BE2C (cell line): ENCODE measurements at regions not wholly inside any gene's neighbourhood (a gene's known extent, or its start where the extent isn't known, plus 50 kb on each side); places are given as distances from the start of the nearest gene placed in this dataset.
"Not testable (repeated sequence)": the region's sequence is repeated elsewhere in the genome, so short reads cannot be mapped to it uniquely, and the experiment has no call there.

ENCODE experiments used
- DNase-seq: peaks from one replicate; pipeline ENCODE4 v3.0.0-alpha.2; 2020
- H3K27me3 ChIP-seq: fragments of 250-450 bp; sonication (Bioruptor Pico); 2 replicates; pipeline ENCODE4 v1.5.1; 2020; ENCODE audit warnings: mild to moderate bottlenecking
- H3K36me3 ChIP-seq: fragments of 250-450 bp; sonication (Bioruptor Pico); 2 replicates; pipeline ENCODE4 v1.5.1; 2020; ENCODE audit warnings: mild to moderate bottlenecking
- H3K4me1 ChIP-seq: fragments of 250-450 bp; sonication (Bioruptor Pico); 2 replicates; pipeline ENCODE4 v1.5.1; 2020
- H3K4me3 ChIP-seq: 2 replicates; pipeline ENCODE4 v1.5.1; 2011; ENCODE audit warnings: low read depth, low read length
- H3K9me3 ChIP-seq: fragments of 250-450 bp; sonication (Bioruptor Pico); 2 replicates; pipeline ENCODE4 v1.5.1; 2020
- TF ChIP-seq, protein P1 (sequence below): IDR thresholded peaks from 2 replicates; pipeline ENCODE4 v1.5.1; 2012; ENCODE audit warnings: mild to moderate bottlenecking, low read depth, low read length

DNA sequence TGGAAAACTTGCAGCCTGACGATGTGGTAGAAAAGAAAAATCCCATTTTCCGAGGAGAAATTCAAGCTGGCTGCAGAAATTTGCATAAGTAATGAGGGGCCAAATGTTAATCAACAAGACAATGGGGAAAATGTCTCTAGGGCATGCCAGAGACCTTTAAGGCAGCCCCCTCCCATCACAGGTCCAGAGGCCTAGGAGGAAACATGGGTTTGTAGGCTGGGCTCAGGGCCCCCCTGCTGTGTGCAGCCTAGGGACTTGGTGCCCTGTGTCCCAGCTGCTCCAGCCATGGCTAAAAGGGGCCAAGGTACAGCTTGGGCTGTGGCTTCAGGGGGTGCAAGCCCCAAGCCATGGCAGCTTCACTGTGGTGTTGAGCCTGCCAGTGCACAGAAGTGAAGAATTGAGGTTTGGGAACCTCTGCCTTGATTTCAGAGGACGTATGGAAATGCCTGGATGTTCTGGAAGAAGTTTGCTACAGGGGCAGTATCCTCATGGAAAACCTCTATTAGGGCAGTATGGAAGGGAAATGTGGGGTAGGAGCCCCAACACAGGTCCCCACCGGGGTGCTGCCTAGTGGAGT, 75.9 kb upstream of the CADPS start:
- no peak for DNase-seq
- no peaks in the 10 kb centered on the region for H3K27me3 ChIP-seq
- H3K4me3 ChIP-seq = no peak overlapping the region
- H3K4me1 ChIP-seq = no peaks in the 10 kb centered on the region
- H3K9me3 ChIP-seq = no peaks in the 10 kb centered on the region
- TF ChIP-seq, protein P1, sequence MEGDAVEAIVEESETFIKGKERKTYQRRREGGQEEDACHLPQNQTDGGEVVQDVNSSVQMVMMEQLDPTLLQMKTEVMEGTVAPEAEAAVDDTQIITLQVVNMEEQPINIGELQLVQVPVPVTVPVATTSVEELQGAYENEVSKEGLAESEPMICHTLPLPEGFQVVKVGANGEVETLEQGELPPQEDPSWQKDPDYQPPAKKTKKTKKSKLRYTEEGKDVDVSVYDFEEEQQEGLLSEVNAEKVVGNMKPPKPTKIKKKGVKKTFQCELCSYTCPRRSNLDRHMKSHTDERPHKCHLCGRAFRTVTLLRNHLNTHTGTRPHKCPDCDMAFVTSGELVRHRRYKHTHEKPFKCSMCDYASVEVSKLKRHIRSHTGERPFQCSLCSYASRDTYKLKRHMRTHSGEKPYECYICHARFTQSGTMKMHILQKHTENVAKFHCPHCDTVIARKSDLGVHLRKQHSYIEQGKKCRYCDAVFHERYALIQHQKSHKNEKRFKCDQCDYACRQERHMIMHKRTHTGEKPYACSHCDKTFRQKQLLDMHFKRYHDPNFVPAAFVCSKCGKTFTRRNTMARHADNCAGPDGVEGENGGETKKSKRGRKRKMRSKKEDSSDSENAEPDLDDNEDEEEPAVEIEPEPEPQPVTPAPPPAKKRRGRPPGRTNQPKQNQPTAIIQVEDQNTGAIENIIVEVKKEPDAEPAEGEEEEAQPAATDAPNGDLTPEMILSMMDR = no peak
- no peaks in the 10 kb centered on the region for H3K36me3 ChIP-seq

DNA sequence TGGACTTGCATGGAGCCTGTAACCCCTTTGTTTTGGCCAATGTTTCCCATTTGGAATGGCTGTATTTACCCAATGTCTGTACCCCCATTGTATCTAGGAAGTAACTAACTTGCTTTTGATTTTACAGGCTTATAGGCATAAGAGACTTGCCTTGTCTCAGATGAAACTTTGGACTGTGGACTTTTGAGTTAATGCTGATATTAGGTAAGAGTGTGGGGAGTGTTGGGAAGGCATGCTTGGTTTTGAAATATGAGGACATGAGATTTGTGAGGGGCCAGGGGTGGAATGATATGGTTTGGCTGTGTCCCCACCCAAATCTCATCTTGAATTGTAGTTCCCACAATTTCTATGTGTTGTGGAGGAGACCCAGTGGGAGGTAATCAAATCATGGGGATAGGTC, 76.7 kb upstream of the CADPS start:
- H3K27me3 ChIP-seq, H3K9me3 ChIP-seq, DNase-seq, H3K36me3 ChIP-seq, H3K4me1 ChIP-seq, H3K4me3 ChIP-seq: not testable (repeated sequence)

DNA sequence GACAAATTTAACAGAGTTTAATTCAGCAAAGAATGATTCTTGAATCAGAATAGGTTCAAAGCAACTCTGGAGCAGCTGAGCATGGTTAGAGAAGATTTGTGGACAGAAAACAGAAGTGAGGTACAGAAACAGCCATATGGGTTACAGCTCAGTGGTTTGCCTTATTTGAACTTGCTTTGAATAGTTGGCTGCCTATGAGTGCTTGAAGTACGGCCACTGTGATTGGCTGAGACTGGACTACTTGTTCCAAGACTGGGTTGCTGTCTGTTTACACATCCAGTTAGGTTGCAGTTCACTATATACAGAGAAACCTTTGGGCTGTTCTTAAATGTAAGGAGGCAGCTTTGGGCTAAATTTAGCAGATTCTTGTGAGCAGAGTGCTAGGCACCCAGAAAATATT, 79.4 kb upstream of the CADPS start:
- Histone ChIP-seq H3K36me3 (no peaks in the 10 kb centered on the region), H3K4me1 (no peaks in the 10 kb centered on the region), H3K27me3 (no peaks in the 10 kb centered on the region), H3K9me3 (no peaks in the 10 kb centered on the region), H3K4me3 (no peak overlapping the region)
- no peak for DNase-seq
- TF ChIP-seq, protein P1 = no peak

DNA sequence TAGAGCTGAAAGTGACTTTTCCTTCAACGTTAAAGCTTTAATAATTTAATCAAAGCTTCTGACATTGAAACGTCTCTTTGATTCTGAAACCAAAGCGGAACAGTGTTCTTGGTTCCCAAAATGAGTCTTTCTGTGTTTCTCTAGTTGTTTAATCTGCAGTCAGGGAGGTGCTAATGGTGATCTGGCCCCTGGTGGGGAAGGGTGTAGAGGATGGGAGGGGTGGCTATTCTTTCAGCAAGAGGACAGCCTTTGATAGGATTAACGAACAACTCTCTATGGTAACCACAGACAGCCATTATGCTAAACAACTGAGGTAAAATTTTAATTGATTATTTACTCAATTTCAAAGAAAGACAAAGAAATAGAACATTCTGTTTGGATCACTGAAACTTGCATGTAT, 79.9 kb upstream of the CADPS start:
- TF ChIP-seq, protein P1 = no peak
- H3K27me3 ChIP-seq = no peaks in the 10 kb centered on the region
- no peaks in the 10 kb centered on the region for H3K4me1 ChIP-seq
- no peaks in the 10 kb centered on the region for H3K9me3 ChIP-seq
- no peak for DNase-seq
- H3K36me3 ChIP-seq = no peaks in the 10 kb centered on the region
- no peak overlapping the region for H3K4me3 ChIP-seq

DNA sequence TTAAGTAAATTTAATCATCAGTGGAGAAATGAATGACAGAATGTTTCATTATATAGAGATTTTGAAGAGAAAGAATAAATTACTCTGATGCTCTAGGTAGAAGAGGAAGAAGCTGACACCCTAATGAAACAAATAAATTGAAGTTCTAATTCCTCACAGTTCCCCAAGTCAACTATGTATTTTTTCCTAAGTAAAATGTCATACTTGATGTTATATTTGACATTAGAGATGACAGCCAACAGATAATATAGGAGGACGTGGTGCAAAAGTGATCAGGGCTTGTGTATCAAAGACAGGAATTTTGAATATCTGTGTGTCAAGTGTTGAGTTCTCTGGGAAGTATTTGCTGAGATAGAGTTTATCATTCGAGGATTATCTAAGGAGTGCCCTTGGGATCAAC, 81.2 kb upstream of the CADPS start:
- Histone ChIP-seq H3K4me1 (no peaks in the 10 kb centered on the region), H3K36me3 (no peaks in the 10 kb centered on the region), H3K9me3 (no peaks in the 10 kb centered on the region), H3K4me3 (no peak overlapping the region), H3K27me3 (no peaks in the 10 kb centered on the region)
- TF ChIP-seq, protein P1 = no peak
- no peak for DNase-seq

DNA sequence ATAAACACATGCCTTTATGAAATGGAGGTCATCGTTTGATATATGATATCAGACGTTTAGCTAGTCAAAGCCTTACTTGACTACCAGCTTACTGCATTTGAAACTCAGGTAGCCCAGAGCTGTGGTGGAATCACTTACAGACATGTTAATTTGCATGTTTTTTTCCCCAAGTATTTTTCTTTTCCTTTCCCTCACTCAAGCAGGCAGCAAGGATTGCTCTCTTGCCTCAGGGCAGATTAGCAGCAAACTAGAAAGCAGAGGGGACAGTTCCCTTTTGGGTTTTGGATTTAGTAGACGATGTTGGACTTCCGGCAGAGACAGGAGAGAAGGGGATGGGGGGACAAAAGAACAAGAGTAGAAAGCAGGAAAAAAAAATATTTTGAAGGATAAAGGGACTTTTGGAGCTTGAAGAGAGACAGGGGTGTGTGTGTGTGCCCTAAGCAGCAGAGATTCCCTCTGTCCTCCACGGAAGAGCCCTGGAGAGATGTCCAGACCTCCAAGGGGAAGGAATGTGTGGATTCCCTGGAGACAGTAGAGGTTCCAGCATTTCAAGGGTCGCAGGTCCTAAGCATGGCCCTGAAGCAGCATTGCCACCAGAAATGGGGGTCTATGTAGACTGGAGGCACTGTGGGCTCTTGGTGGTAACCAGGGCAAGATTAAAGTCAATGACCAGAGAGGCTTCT, 86.8 kb upstream of the CADPS start:
- H3K4me3 ChIP-seq = no peak overlapping the region
- no peaks in the 10 kb centered on the region for H3K27me3 ChIP-seq
- no peaks in the 10 kb centered on the region for H3K9me3 ChIP-seq
- no peak for DNase-seq
- peaks cover 8% of the 10 kb centered on the region for H3K4me1 ChIP-seq
- TF ChIP-seq, protein P1 = no peak
- H3K36me3 ChIP-seq = no peaks in the 10 kb centered on the region
